HuH-7 (cell line): ENCODE measurements at regions not wholly inside any gene's neighbourhood (a gene's known extent, or its start where the extent isn't known, plus 50 kb on each side); places are given as distances from the start of the nearest gene placed in this dataset.
A peak's percentile ranks its signal among the peaks of the same experiment; 100 is the strongest.

Source experiments
- DNase-seq: peaks from one replicate; pipeline ENCODE4 v3.0.0; 2011; ENCODE audit warnings: low spot score

- DNase-seq = no peak
Observed at GRCh38 chrX:57848857-57849256, 61.4 kb downstream of the ZXDA start.

GRCh38 chrX:57822818-57823217, 87.4 kb downstream of the ZXDA start:
- no peak for DNase-seq

DNA sequence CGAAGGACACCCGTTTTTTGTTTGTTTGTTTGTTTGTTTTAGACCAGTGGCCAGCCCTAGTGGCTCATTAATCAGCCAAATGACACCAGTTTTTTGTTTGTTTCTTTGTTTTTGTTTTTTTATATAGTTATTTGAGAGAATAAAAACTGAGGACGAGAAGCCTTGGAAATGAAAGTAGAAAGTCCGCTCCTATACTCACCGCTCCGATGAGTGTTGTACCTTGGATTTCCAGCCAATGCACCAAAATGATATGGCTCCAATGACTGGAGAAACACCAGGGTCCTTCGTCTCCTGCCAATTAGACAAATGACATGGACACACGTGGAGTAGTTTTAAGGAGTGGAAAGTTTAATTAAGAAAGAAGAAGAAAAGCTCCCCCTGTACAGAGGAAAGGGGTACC, 87.9 kb downstream of the ZXDA start:
- DNase-seq = no peak

DNA sequence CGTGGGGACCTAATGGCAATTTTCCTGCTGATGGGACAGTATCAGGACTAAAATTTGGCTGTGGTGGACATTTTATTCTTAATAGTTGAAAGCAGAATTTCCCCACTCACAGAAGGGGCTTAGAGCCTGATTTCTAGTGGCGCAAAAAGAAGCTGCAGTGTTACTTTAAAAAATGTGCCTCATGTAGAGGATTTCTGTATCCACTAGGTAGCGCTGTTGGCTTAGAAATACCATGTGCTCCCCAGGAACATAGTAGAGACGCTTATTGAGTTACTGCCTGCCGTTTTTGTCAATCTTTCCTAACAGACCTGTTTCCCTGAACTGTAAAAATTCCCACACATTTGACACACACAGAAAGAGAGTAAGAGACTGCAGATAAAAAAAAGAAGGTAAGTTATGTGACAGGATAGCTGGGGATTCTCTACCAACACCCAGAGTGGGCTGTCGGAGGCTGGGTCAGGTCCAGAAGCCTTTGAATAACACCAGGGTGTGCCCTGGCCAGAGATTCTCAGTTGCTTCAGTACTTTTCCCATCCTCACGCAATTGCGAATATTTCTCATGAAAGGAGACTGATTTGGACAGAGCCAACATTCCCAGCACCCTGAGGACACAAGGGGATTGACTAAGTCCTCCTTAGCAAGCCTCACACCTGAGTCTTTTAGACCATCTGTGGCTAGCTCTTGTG, 88.4 kb downstream of the ZXDA start:
- DNase-seq = peak; percentile 7

- DNase-seq = no peak
Observed at GRCh38 chrX:57817302-57817701, 93.0 kb downstream of the ZXDA start.

GRCh38 chrX:57772637-57773036, 92.6 kb upstream of the NLRP2B start:
- no peak for DNase-seq

GRCh38 chrX:57771689-57772088, 91.6 kb upstream of the NLRP2B start:
- no peak for DNase-seq

GRCh38 chrX:57752866-57753265, 72.8 kb upstream of the NLRP2B start:
- no peak for DNase-seq

DNA sequence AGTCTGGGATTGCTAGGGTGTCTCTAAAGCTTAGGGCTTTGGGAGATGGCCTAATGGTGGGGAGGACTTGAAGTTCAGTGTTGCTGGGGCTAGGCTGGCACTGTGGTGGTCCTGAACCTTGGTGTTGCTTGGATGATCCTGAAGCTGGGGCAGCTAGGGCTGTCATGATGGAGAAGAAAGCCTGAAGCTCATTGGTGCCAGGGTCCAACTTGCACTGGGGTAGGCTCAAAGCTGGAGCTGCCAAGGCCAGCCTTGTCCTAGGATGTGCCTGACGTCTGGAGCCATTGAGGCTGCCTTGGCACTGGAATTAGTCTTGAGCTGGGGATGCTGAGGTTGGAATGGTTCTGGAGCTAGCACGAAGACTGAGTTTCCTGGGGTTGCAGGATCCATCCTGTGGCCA, 61.0 kb upstream of the NLRP2B start:
- DNase-seq = no peak

- no peak for DNase-seq
Observed at GRCh38 chrX:57737881-57738280, 57.8 kb upstream of the NLRP2B start.
